HG02571 (cell line): ENCODE measurements at regions not wholly inside any gene's neighbourhood (a gene's known extent, or its start where the extent isn't known, plus 50 kb on each side); places are given as distances from the start of the nearest gene placed in this dataset.
A peak's percentile ranks its signal among the peaks of the same experiment; 100 is the strongest.
"Not testable (repeated sequence)": the region's sequence is repeated elsewhere in the genome, so short reads cannot be mapped to it uniquely, and the experiment has no call there.

ENCODE experiments used
- ATAC-seq: cut with Tn5 transposase; IDR thresholded peaks from one replicate; pipeline ENCODE4 v1.9.1; 2021; ENCODE audit warnings: mild to moderate bottlenecking, moderate library complexity; ENCODE audit not compliant: unreplicated experiment

- ATAC-seq, result peak; percentile 96
These were observed 53.6 kb downstream of the SRGAP2 start for GRCh38 chr1:206256935-206257334.

- ATAC-seq, result not testable (repeated sequence)
These were observed 58.1 kb downstream of the SRGAP2 start for GRCh38 chr1:206261473-206261872.

- ATAC-seq, result not testable (repeated sequence)
These were observed 59.1 kb downstream of the SRGAP2 start for GRCh38 chr1:206262424-206262823.

GRCh38 chr1:206264916-206265315 lies 61.6 kb downstream of the SRGAP2 start:
- not testable (repeated sequence) for ATAC-seq

- not testable (repeated sequence) for ATAC-seq
These were observed 67.8 kb downstream of the SRGAP2 start for GRCh38 chr1:206271153-206271552.

GRCh38 chr1:206273104-206273503 lies 69.8 kb downstream of the SRGAP2 start:
- not testable (repeated sequence) for ATAC-seq

GRCh38 chr1:206276143-206276542 lies 72.8 kb downstream of the SRGAP2 start:
- ATAC-seq, result not testable (repeated sequence)

GRCh38 chr1:206278683-206279082 lies 75.3 kb downstream of the SRGAP2 start:
- ATAC-seq, result not testable (repeated sequence)

GRCh38 chr1:206280683-206281082 lies 77.3 kb downstream of the SRGAP2 start:
- not testable (repeated sequence) for ATAC-seq

GRCh38 chr1:206281912-206282654 lies 78.7 kb downstream of the SRGAP2 start:
- ATAC-seq, result peak; percentile 63

GRCh38 chr1:206285024-206285960 lies 82.0 kb downstream of the SRGAP2 start:
- not testable (repeated sequence) for ATAC-seq

- not testable (repeated sequence) for ATAC-seq
These were observed 84.4 kb downstream of the SRGAP2 start for GRCh38 chr1:206287759-206288158.

- not testable (repeated sequence) for ATAC-seq
These were observed 85.1 kb downstream of the SRGAP2 start for GRCh38 chr1:206288453-206288852.

GRCh38 chr1:206297145-206298031 lies 94.0 kb downstream of the SRGAP2 start:
- ATAC-seq, result not testable (repeated sequence)

- ATAC-seq, result not testable (repeated sequence)
These were observed 94.7 kb downstream of the SRGAP2 start for GRCh38 chr1:206298032-206298392.

GRCh38 chr1:206299181-206299791 lies 95.9 kb downstream of the SRGAP2 start:
- not testable (repeated sequence) for ATAC-seq

GRCh38 chr1:206299942-206300341 lies 96.6 kb downstream of the SRGAP2 start:
- not testable (repeated sequence) for ATAC-seq

GRCh38 chr1:206302056-206302455 lies 98.7 kb downstream of the SRGAP2 start:
- not testable (repeated sequence) for ATAC-seq

GRCh38 chr1:206307442-206307841 lies 104.1 kb downstream of the SRGAP2 start:
- ATAC-seq, result not testable (repeated sequence)

GRCh38 chr1:206310948-206311347 lies 107.6 kb downstream of the SRGAP2 start:
- ATAC-seq, result not testable (repeated sequence)
